ENCODE measurements at regions not wholly inside any gene's neighbourhood (a gene's known extent, or its start where the extent isn't known, plus 50 kb on each side); places are given as distances from the start of the nearest gene placed in this dataset.

DNA sequence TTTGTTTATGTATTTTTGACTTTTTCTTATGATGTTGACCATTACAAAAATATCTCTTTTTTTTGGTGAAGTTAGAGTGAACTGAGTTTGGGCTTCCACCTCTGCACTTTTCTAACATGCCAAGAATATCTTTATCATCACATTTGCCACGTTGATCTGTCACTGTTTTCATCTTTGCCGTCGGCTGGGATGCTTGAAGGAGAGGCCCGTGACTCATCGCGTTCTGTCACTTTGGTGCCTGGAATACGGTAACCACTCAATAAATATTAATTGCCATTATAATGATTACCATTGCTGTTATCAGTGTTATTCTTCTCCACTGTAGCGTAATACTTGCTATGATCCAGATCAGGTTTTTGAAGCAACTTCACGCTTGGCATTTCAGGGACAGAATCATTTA is 350.8 kb upstream of the PFKP start:
- DNase-seq = no peak

GRCh38 chr10:2714597-2714996 is 352.8 kb upstream of the PFKP start:
- intact Hi-C loops (cut with DNase I) = no loop called here
- TF ChIP-seq EP300 (IDR thresholded peaks at IDR 0.05) = no peak
- TF ChIP-seq POLR2A (IDR thresholded peaks at IDR 0.05) = no peak
- no peak for TF ChIP-seq POLR2AphosphoS5 (IDR thresholded peaks at IDR 0.05)
- no peak for DNase-seq
- Histone ChIP-seq H3K9me3 (peaks cover 0 to 8% (median 0%) of the 10 kb centered on the region in 4 donors), H3K4me3 (no peak overlapping the region), H3K36me3 (no peaks in the 10 kb centered on the region), H3K27me3 (no peaks in the 10 kb centered on the region), H3K27ac (no peak overlapping the region), H3K4me1 (no peaks in the 10 kb centered on the region)
- 70 to 76% methylated on average over 2 of the region's 2 CpGs for WGBS, 2 donors

More for the DNA sequence above, 350.8 kb upstream of the PFKP start:
- Histone ChIP-seq H3K27ac (no peak overlapping the region), H3K27me3 (no peaks in the 10 kb centered on the region), H3K4me3 (no peak overlapping the region), H3K4me1 (no peaks in the 10 kb centered on the region), H3K36me3 (no peaks in the 10 kb centered on the region), H3K9me3 (peaks cover 0 to 1% (median 0%) of the 10 kb centered on the region in 4 donors)
- 84 to 86% methylated on average over 9 of the region's 9 CpGs for WGBS, 2 donors
- intact Hi-C loops (cut with DNase I) = no loop called here
- TF ChIP-seq POLR2A (IDR thresholded peaks at IDR 0.05) (no peak), POLR2AphosphoS5 (IDR thresholded peaks at IDR 0.05) (no peak), EP300 (IDR thresholded peaks at IDR 0.05) (no peak), CTCF (IDR thresholded peaks at IDR 0.05) (no peak)

- Histone ChIP-seq H3K4me1 (no peaks in the 10 kb centered on the region), H3K9me3 (peaks cover 0 to 2% (median 0%) of the 10 kb centered on the region in 4 donors), H3K4me3 (no peak overlapping the region), H3K27ac (no peak overlapping the region), H3K27me3 (no peaks in the 10 kb centered on the region), H3K36me3 (no peaks in the 10 kb centered on the region)
- intact Hi-C loops (cut with DNase I) = no loop called here
- no peak for DNase-seq
- no peak for TF ChIP-seq POLR2A (IDR thresholded peaks at IDR 0.05)
- TF ChIP-seq EP300 (IDR thresholded peaks at IDR 0.05) = no peak
- no peak for TF ChIP-seq POLR2AphosphoS5 (IDR thresholded peaks at IDR 0.05)
- TF ChIP-seq CTCF (IDR thresholded peaks at IDR 0.05) = no peak
- 69 to 78% methylated on average over 3 of the region's 3 CpGs for WGBS, 2 donors
Observed at GRCh38 chr10:2703953-2704352, 363.4 kb upstream of the PFKP start.

DNA sequence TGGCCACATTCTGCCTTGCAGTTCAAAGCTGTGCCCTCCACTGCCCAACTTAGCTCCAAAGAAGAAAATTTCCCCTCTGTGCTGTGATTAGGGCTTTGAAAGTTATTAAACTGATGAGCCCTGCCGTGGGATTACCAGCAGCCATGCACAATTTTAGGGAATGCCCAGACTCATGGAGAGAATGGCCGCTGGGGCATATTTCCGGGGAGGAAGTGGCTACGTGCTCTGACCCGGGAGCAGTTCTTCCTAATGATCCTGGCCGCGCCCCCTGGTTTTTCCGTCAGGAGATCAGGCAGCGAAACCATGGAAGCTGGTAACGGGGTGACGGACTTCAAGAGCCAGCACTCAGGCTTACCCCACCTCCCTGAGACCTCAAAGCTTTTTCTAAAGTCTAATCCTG is 365.5 kb upstream of the PFKP start:
- H3K4me1 ChIP-seq = no peaks in the 10 kb centered on the region
- H3K4me3 ChIP-seq = no peak overlapping the region
- H3K36me3 ChIP-seq = no peaks in the 10 kb centered on the region
- intact Hi-C loops (cut with DNase I) = no loop called here
- H3K27me3 ChIP-seq = no peaks in the 10 kb centered on the region
- no peak for DNase-seq
- no peaks in the 10 kb centered on the region for H3K9me3 ChIP-seq
- no peak overlapping the region for H3K27ac ChIP-seq
- no peak for TF ChIP-seq EP300 (IDR thresholded peaks at IDR 0.05)
- TF ChIP-seq CTCF (IDR thresholded peaks at IDR 0.05) = no peak
- TF ChIP-seq POLR2AphosphoS5 (IDR thresholded peaks at IDR 0.05) = no peak
- no peak for TF ChIP-seq POLR2A (IDR thresholded peaks at IDR 0.05)
- 91 to 94% methylated on average over 11 of the region's 11 CpGs for WGBS, 2 donors

- 72 to 83% methylated on average over 6 of the region's 6 CpGs for WGBS, 2 donors
- intact Hi-C loops (cut with DNase I) = no loop called here
- no peak overlapping the region for H3K4me3 ChIP-seq
Observed at GRCh38 chr10:2700626-2701305, 366.6 kb upstream of the PFKP start.

More at GRCh38 chr10:2700626-2701305, 366.6 kb upstream of the PFKP start:
- H3K4me1 ChIP-seq = no peaks in the 10 kb centered on the region
- DNase-seq = no peak
- TF ChIP-seq POLR2A (IDR thresholded peaks at IDR 0.05) (no peak), CTCF (IDR thresholded peaks at IDR 0.05) (no peak), EP300 (IDR thresholded peaks at IDR 0.05) (no peak), POLR2AphosphoS5 (IDR thresholded peaks at IDR 0.05) (no peak)
- H3K27me3 ChIP-seq = no peaks in the 10 kb centered on the region
- no peak overlapping the region for H3K27ac ChIP-seq
- no peaks in the 10 kb centered on the region for H3K36me3 ChIP-seq
- H3K9me3 ChIP-seq = no peaks in the 10 kb centered on the region

Measured in sigmoid colon (tissue), 6 donors.